Endothelial cell of umbilical vein (primary cell): ENCODE measurements at regions not wholly inside any gene's neighbourhood (a gene's known extent, or its start where the extent isn't known, plus 50 kb on each side); places are given as distances from the start of the nearest gene placed in this dataset.

ENCODE experiments used
- BruUV-seq: library from RNA; stranded (reverse); fragments of 400-500 nt; replicated peaks from 2 replicates; lab custom pipeline; 2021; lab: Mats Ljungman, UMichigan
- CTCF ChIA-PET: fragments of 300-600, 350-600 bp; sonication (Branson Sonifier 250); formaldehyde crosslinking; loops from one replicate; lab custom pipeline; 2021; ENCODE audit warnings: antibody characterized with exemption, inconsistent platforms; lab: Charles Lee
- POLR2A ChIA-PET: fragments of 300-600, 350-600 bp; sonication (Branson Sonifier 250); formaldehyde crosslinking; loops from one replicate; lab custom pipeline; 2021; ENCODE audit warnings: antibody characterized with exemption, inconsistent platforms; lab: Charles Lee
- DNase-seq: peaks from one replicate; pipeline ENCODE4 v3.0.0-alpha.2; 2011; ENCODE audit warnings: low read depth, low spot score
- FAIRE-seq: peaks from 2 replicates; lab custom pipeline; 2011; peaks lifted over from hg19 to GRCh38; lab: Jason Lieb, UNC
- H2AFZ ChIP-seq: 2 replicates; pipeline ENCODE4 v1.6.0; 2012; ENCODE audit warnings: low read depth, low read length, control low read depth, inconsistent platforms
- H3K27ac ChIP-seq: 2 replicates; pipeline ENCODE4 v1.5.1; 2011; ENCODE audit warnings: low read depth, mild to moderate bottlenecking, control low read depth, low read length, moderate library complexity; ENCODE audit not compliant: insufficient read depth
- H3K27me3 ChIP-seq, 2 experiments: 2 replicates each; pipeline versions ENCODE4 v1.6.0 to v1.6.1; 2011; ENCODE audit warnings: low read length in 2 of 2, mixed read lengths in 1 of 2; ENCODE audit not compliant: control insufficient read depth in 2 of 2, insufficient read depth in 2 of 2
- H3K36me3 ChIP-seq, 2 experiments: 2 replicates in 1 of 2; 3 replicates in 1 of 2; pipeline ENCODE4 v1.5.1; 2011; ENCODE audit warnings: low read length in 2 of 2, mild to moderate bottlenecking in 1 of 2, moderate library complexity in 1 of 2; ENCODE audit not compliant: control insufficient read depth in 2 of 2, insufficient read depth in 2 of 2; ENCODE audit errors: extremely low read depth in 1 of 2
- H3K4me1 ChIP-seq: 3 replicates; pipeline ENCODE4 v1.5.1; 2011; ENCODE audit warnings: mild to moderate bottlenecking, low read length; ENCODE audit not compliant: control insufficient read depth, insufficient read depth; ENCODE audit errors: extremely low read depth
- H3K4me2 ChIP-seq: 2 replicates; pipeline ENCODE4 v1.6.1; 2011; ENCODE audit warnings: low read length, control low read depth, mixed read lengths; ENCODE audit not compliant: insufficient read depth
- H3K4me3 ChIP-seq, 3 experiments: fragments of 200-600 bp in 1 of 3; sonication (generic), shearing (Covaris generic) in 1 of 3; replicated peaks in 1 of 3; 2 replicates each; pipeline ENCODE4 v1.5.1; 2011 to 2016; ENCODE audit warnings: control low read depth in 3 of 3, low read length in 3 of 3, mild to moderate bottlenecking in 2 of 3, inconsistent platforms in 1 of 3, low read depth in 1 of 3, moderate library complexity in 1 of 3; ENCODE audit not compliant: insufficient read depth in 1 of 3
- H3K79me2 ChIP-seq: 2 replicates; pipeline ENCODE4 v1.6.0; 2012; ENCODE audit warnings: low read length, inconsistent platforms; ENCODE audit not compliant: control insufficient read depth, insufficient read depth
- H3K9ac ChIP-seq: replicated peaks from 2 replicates; pipeline ENCODE3; 2011; ENCODE audit warnings: low read length, control low read depth; ENCODE audit not compliant: insufficient read depth; ENCODE audit errors: extremely low read depth
- H3K9me1 ChIP-seq: replicated peaks from 3 replicates; pipeline ENCODE4 v1.6.0; 2011; ENCODE audit warnings: mild to moderate bottlenecking, low read length; ENCODE audit not compliant: control insufficient read depth, insufficient read depth; ENCODE audit errors: extremely low read depth
- H3K9me3 ChIP-seq: replicated peaks from 2 replicates; pipeline ENCODE4 v1.5.1; 2012; ENCODE audit warnings: low read length, inconsistent platforms; ENCODE audit not compliant: control insufficient read depth, insufficient read depth
- H4K20me1 ChIP-seq: replicated peaks from 2 replicates; pipeline ENCODE3; 2011; ENCODE audit warnings: mild to moderate bottlenecking, low read length; ENCODE audit not compliant: control insufficient read depth, insufficient read depth; ENCODE audit errors: extremely low read depth
- EZH2 ChIP-seq: IDR thresholded peaks from 2 replicates; pipeline ENCODE4 v1.6.1; 2012; ENCODE audit warnings: borderline replicate concordance, low read depth, mild to moderate bottlenecking, moderate library complexity, low read length, inconsistent platforms; ENCODE audit not compliant: severe bottlenecking
- FOS ChIP-seq: IDR thresholded peaks from 2 replicates; pipeline ENCODE4 v1.6.1; 2011; ENCODE audit warnings: mild to moderate bottlenecking, low read length, moderate library complexity, borderline replicate concordance; ENCODE audit not compliant: insufficient read depth
- GATA2 ChIP-seq: IDR thresholded peaks from 2 replicates; pipeline ENCODE4 v1.7.0; 2011; ENCODE audit warnings: low read depth, mild to moderate bottlenecking, moderate library complexity, mixed read lengths, low read length; ENCODE audit not compliant: insufficient read length, insufficient read depth
- JUN ChIP-seq: IDR thresholded peaks from 2 replicates; pipeline ENCODE4 v1.6.1; 2011; ENCODE audit warnings: borderline replicate concordance, low read depth; ENCODE audit not compliant: insufficient read length, insufficient read depth
- MYC ChIP-seq: IDR thresholded peaks from one replicate; pipeline ENCODE4 v1.6.1; 2011; ENCODE audit warnings: mild to moderate bottlenecking, low read depth, low read length
- POLR2A ChIP-seq: IDR thresholded peaks from 2 replicates; pipeline ENCODE4 v1.6.1; 2012; ENCODE audit warnings: low read depth, mild to moderate bottlenecking, control low read depth, low read length
- POLR2AphosphoS5 ChIP-seq: IDR thresholded peaks from 2 replicates; pipeline ENCODE4 v1.6.1; 2012; ENCODE audit warnings: low read depth, mild to moderate bottlenecking, control low read depth, low read length, moderate library complexity; ENCODE audit not compliant: insufficient read depth
- dilution Hi-C: fragments of 300-500 bp; cut with MboI; formaldehyde crosslinking; loops from one replicate; pipeline ENCODE4 v1.15.0; 2019; ENCODE audit warnings: low sequenced_read_pairs; ENCODE audit not compliant: extremely low pct_ligation_motif_present
- intact Hi-C: fragments of 100-400 bp; cut with micrococcal nuclease; formaldehyde crosslinking; loops from one replicate; pipeline ENCODE4 v1.10.0; 2022
- TF ChIP-seq, protein P1 (sequence below): IDR thresholded peaks from 2 replicates; pipeline ENCODE4 v1.6.1; 2011; ENCODE audit not compliant: insufficient read depth, insufficient read length
- TF ChIP-seq, protein P2 (sequence below), 2 donors: IDR thresholded peaks; 1 replicate in 1 of 2; 2 replicates in 1 of 2; pipeline ENCODE4 v1.5.1; 2011; ENCODE audit warnings: low read length in 2 of 2, mild to moderate bottlenecking in 2 of 2, moderate library complexity in 2 of 2, control low read depth in 1 of 2, inconsistent platforms in 1 of 2, low read depth in 1 of 2; ENCODE audit not compliant: insufficient read depth in 1 of 2; ENCODE audit errors: extremely low read depth in 1 of 2

DNA sequence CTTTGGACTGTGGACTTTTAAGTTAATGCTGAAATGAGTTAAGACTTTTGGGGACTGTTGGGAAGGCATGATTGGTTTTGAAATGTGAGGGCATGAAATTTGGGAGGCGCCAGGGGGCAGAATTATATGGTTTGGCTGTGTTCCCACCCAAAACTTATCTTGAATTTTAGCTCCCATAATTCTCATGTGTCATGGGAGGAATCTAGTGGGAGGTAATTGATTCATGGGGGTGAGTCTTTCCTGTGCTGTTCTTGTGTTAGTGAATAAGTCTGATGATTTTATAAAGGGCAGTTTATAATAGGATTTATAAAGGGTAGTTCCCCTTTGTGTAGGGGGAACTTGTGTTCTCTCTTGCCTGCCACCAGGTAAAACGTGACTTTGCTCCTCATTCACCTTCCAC is 235.5 kb upstream of the CDH18 start:
- TF ChIP-seq, protein P1, sequence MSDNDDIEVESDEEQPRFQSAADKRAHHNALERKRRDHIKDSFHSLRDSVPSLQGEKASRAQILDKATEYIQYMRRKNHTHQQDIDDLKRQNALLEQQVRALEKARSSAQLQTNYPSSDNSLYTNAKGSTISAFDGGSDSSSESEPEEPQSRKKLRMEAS, result no peak
- TF ChIP-seq EZH2 (no peak), MYC (no peak), JUN (no peak), POLR2A (no peak), FOS (no peak), POLR2AphosphoS5 (no peak), GATA2 (no peak)
- TF ChIP-seq, protein P2, sequence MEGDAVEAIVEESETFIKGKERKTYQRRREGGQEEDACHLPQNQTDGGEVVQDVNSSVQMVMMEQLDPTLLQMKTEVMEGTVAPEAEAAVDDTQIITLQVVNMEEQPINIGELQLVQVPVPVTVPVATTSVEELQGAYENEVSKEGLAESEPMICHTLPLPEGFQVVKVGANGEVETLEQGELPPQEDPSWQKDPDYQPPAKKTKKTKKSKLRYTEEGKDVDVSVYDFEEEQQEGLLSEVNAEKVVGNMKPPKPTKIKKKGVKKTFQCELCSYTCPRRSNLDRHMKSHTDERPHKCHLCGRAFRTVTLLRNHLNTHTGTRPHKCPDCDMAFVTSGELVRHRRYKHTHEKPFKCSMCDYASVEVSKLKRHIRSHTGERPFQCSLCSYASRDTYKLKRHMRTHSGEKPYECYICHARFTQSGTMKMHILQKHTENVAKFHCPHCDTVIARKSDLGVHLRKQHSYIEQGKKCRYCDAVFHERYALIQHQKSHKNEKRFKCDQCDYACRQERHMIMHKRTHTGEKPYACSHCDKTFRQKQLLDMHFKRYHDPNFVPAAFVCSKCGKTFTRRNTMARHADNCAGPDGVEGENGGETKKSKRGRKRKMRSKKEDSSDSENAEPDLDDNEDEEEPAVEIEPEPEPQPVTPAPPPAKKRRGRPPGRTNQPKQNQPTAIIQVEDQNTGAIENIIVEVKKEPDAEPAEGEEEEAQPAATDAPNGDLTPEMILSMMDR (IDR thresholded peaks at IDR 0.05; ENCODE audit: extremely low read depth in 1 of 2, insufficient read depth in 1 of 2, low read depth in 1 of 2, low read length in 2 of 2), result no peak
- no peaks in the 10 kb centered on the region for H3K4me1 ChIP-seq
- H3K27me3 ChIP-seq, result no peaks in the 10 kb centered on the region
- no peaks in the 10 kb centered on the region for H3K79me2 ChIP-seq
- POLR2A ChIA-PET, result no interaction called here
- no peak overlapping the region for H2AFZ ChIP-seq
- no TSS peak for BruUV-seq
- H3K36me3 ChIP-seq, result no peaks in the 10 kb centered on the region
- H3K9ac ChIP-seq, result no peak overlapping the region
- H3K9me1 ChIP-seq, result no peaks in the 10 kb centered on the region
- dilution Hi-C loops, result no loop called here
- DNase-seq (no peak), FAIRE-seq (no peak)
- peaks cover 2% of the 10 kb centered on the region for H3K9me3 ChIP-seq
- intact Hi-C loops, result no loop called here
- no peak overlapping the region for H3K27ac ChIP-seq
- no peak overlapping the region for H3K4me2 ChIP-seq
- no peaks in the 10 kb centered on the region for H4K20me1 ChIP-seq
- no peak overlapping the region for H3K4me3 ChIP-seq
- CTCF ChIA-PET, result no interaction called here
